Spleen (tissue), 11 donors: ENCODE measurements at regions not wholly inside any gene's neighbourhood (a gene's known extent, or its start where the extent isn't known, plus 50 kb on each side); places are given as distances from the start of the nearest gene placed in this dataset.

Experiments
- DNase-seq: peaks from one replicate; pipeline ENCODE4 v3.0.0-alpha.2; 2020
- H3K27ac ChIP-seq, 8 donors: fragments of 200-600 bp; sonication (generic) in 7 of 8; 1 replicate in 4 of 8; 2 replicates in 4 of 8; pipeline versions ENCODE4 v1.5.0 to v1.8.0; 2016 to 2021; ENCODE audit warnings: inconsistent platforms in 4 of 8, mild to moderate bottlenecking in 4 of 8, moderate library complexity in 1 of 8
- H3K27me3 ChIP-seq, 7 donors: fragments of 200-600 bp; sonication (generic) in 6 of 7; replicated peaks in 1 of 7; 1 replicate in 4 of 7; 2 replicates in 3 of 7; pipeline versions ENCODE4 v1.5.0 to v1.8.0; 2016 to 2021; ENCODE audit warnings: inconsistent platforms in 3 of 7, mild to moderate bottlenecking in 1 of 7
- H3K36me3 ChIP-seq, 6 donors: fragments of 200-600 bp; sonication (generic) in 5 of 6; 1 replicate in 4 of 6; 2 replicates in 2 of 6; pipeline versions ENCODE4 v1.5.0 to v1.8.0; 2016 to 2021; ENCODE audit warnings: inconsistent platforms in 2 of 6
- H3K4me1 ChIP-seq, 6 donors: fragments of 200-600 bp; sonication (generic) in 5 of 6; 1 replicate in 3 of 6; 2 replicates in 3 of 6; pipeline versions ENCODE4 v1.5.0 to v1.8.0; 2016 to 2021; ENCODE audit warnings: inconsistent platforms in 3 of 6
- H3K4me3 ChIP-seq, 8 donors: fragments of 200-600 bp; sonication (generic) in 7 of 8; 1 replicate in 4 of 8; 2 replicates in 4 of 8; pipeline versions ENCODE4 v1.5.0 to v1.8.0; 2016 to 2021; ENCODE audit warnings: inconsistent platforms in 4 of 8, mild to moderate bottlenecking in 4 of 8, moderate library complexity in 2 of 8
- H3K9me3 ChIP-seq, 8 donors: fragments of 200-600 bp; sonication (generic) in 7 of 8; 1 replicate in 4 of 8; 2 replicates in 4 of 8; pipeline versions ENCODE4 v1.5.0 to v1.8.0; 2016 to 2021; ENCODE audit warnings: inconsistent platforms in 4 of 8
- POLR2A ChIP-seq, 3 donors: fragments of 450-650 bp; IDR thresholded peaks; one replicate each; pipeline ENCODE4 v1.5.1; 2017; ENCODE audit warnings: antibody characterized with exemption in 3 of 3, mild to moderate bottlenecking in 1 of 3
- POLR2AphosphoS5 ChIP-seq, 3 donors: sonication (generic); formaldehyde crosslinking; IDR thresholded peaks; one replicate each; pipeline ENCODE4 v1.5.1; 2017; ENCODE audit warnings: antibody characterized with exemption in 3 of 3
- WGBS, 5 donors: extraction: QIAGEN DNeasy Blood & Tissue Kit in 3 of 5; methylation state at CpG; one replicate each; pipeline versions ENCODE4 v1.1.5 to v1.1.7; 2013 to 2018; 5-methylcytosine and 5-hydroxymethylcytosine counted together
- intact Hi-C: fragments of 100-400 bp; cut with DNase I; formaldehyde crosslinking; loops from one replicate; pipeline ENCODE4 v1.15.0; 2023; ENCODE audit warnings: low total_unique reads
- TF ChIP-seq, protein P1 (sequence below), 11 experiments: fragments of 200-600 bp in 7 of 11; fragments of 450-650 bp in 4 of 11; sonication (generic) in 4 of 11; IDR thresholded peaks in 8 of 11; conservative IDR thresholded peaks in 3 of 11; 1 replicate in 7 of 11; 2 replicates in 4 of 11; pipeline versions ENCODE4 v1.4.0 to v1.8.0; 2016 to 2021; ENCODE audit warnings: antibody characterized with exemption in 11 of 11, inconsistent platforms in 4 of 11, mild to moderate bottlenecking in 1 of 11
- donor health status: healthy with polysubstance abuse.
- donor health status: DM: no; HTN: no; CAD: no; lungs with moderate emphysema.
- donor health status: DM: no; HTN: no; CAD: no.
- donor health status: Bipolar disorder and iron deficiency.
- donor health status: healthy.
- donor health status: DM: no; HTN: no; CAD: no.
- donor health status: DM: yes; HTN: yes; CAD: no.

DNA sequence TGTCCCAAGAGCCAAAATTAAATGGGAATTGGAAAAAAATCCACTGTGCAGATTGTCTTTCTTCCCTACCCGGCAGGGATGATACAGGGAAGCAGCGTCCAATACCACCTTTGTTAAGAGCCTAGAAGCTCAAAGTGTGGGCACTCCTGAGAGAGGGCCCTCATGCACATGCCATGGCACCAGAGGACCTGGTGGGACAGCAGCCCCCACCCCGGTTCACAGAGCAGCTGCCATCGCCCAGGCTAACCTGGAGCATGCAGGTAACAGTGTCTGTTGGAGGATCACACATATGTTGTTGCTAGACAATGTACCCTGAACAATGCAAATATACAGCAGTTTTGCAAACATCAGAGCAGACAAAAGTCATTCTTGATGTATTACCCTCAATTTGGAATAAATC lies 206.5 kb downstream of the TJP1 start:
- Histone ChIP-seq H3K9me3 (peaks cover 0 to 7% (median 0%) of the 10 kb centered on the region in 8 donors), H3K27ac (no peak overlapping the region), H3K4me1 (no peaks in the 10 kb centered on the region), H3K27me3 (peaks cover 0 to 54% (median 0%) of the 10 kb centered on the region in 7 donors), H3K36me3 (no peaks in the 10 kb centered on the region), H3K4me3 (no peak overlapping the region)
- WGBS, 5 donors, result 63 to 91% (median 80%) methylated on average over 4 of the region's 4 CpGs
- no peak for DNase-seq
- intact Hi-C loops, result no loop called here
- TF ChIP-seq, protein P1, sequence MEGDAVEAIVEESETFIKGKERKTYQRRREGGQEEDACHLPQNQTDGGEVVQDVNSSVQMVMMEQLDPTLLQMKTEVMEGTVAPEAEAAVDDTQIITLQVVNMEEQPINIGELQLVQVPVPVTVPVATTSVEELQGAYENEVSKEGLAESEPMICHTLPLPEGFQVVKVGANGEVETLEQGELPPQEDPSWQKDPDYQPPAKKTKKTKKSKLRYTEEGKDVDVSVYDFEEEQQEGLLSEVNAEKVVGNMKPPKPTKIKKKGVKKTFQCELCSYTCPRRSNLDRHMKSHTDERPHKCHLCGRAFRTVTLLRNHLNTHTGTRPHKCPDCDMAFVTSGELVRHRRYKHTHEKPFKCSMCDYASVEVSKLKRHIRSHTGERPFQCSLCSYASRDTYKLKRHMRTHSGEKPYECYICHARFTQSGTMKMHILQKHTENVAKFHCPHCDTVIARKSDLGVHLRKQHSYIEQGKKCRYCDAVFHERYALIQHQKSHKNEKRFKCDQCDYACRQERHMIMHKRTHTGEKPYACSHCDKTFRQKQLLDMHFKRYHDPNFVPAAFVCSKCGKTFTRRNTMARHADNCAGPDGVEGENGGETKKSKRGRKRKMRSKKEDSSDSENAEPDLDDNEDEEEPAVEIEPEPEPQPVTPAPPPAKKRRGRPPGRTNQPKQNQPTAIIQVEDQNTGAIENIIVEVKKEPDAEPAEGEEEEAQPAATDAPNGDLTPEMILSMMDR (IDR thresholded peaks at IDR 0.05 in 8 of 11, conservative IDR thresholded peaks at IDR 0.05 in 3 of 11), result no peak

DNA sequence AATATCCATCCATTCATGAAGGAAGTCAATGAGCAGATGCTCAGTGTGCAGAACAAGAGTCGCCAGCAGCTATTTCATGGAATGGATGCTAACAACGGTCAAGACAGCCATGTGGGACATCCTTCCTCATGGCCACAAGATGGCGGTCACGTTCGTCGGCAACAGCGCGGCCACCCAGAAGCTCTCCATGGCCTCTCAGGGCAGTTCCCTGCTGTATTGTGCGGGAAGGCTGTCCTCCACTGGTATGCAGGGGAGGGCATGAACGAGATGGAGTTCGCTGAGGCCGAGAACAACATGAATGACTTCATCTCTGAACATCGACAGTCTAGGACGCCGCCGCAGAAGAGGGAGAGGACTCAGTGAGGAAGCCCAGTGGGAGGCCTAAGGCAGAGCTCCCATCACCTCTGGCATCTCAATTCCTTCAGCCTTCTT lies 208.3 kb downstream of the TJP1 start:
- no peak for DNase-seq
- no peak for TF ChIP-seq POLR2AphosphoS5 (IDR thresholded peaks at IDR 0.05)
- TF ChIP-seq POLR2A (IDR thresholded peaks at IDR 0.05), result no peak
- TF ChIP-seq, protein P1 (IDR thresholded peaks at IDR 0.05 in 8 of 11, conservative IDR thresholded peaks at IDR 0.05 in 3 of 11), result no peak
- 80 to 93% (median 89%) methylated on average over 15 to 16 of the region's 16 CpGs for WGBS, 5 donors
- Histone ChIP-seq H3K36me3 (no peaks in the 10 kb centered on the region), H3K4me3 (no peak overlapping the region), H3K27me3 (peaks cover 0 to 54% (median 0%) of the 10 kb centered on the region in 7 donors), H3K4me1 (no peaks in the 10 kb centered on the region), H3K27ac (no peak overlapping the region), H3K9me3 (peaks cover 0 to 7% (median 0%) of the 10 kb centered on the region in 8 donors)
- intact Hi-C loops, result no loop called here

DNA sequence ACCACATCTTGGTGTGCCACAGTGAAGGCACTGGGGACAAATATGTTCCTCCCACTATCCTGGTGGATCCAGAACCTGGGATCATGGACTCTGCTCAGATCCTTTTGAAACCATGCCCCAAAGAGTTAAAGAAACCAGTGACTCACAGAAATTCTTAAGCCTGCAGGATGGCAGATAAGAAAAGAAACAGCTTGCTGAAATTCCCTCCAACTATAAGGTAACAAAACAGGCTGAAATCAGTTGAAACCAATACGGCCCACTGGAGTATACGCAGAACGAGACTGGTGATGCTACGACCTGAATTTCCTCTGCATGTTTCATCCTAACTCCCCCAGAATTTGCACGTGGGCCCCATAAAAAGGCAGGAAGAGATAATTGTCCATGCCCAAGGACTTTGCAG lies 209.6 kb downstream of the TJP1 start:
- intact Hi-C loops, result no loop called here
- Histone ChIP-seq H3K4me3 (no peak overlapping the region), H3K27ac (no peak overlapping the region), H3K9me3 (peaks cover 0 to 7% (median 0%) of the 10 kb centered on the region in 8 donors), H3K27me3 (peaks cover 0 to 50% (median 0%) of the 10 kb centered on the region in 7 donors), H3K4me1 (no peaks in the 10 kb centered on the region), H3K36me3 (no peaks in the 10 kb centered on the region)
- WGBS, 5 donors, result 25 to 41% (median 34%) methylated on average over 5 of the region's 5 CpGs
- DNase-seq, result no peak
- TF ChIP-seq, protein P1 (IDR thresholded peaks at IDR 0.05 in 8 of 11, conservative IDR thresholded peaks at IDR 0.05 in 3 of 11), result no peak
- TF ChIP-seq POLR2A (IDR thresholded peaks at IDR 0.05), result no peak
- TF ChIP-seq POLR2AphosphoS5 (IDR thresholded peaks at IDR 0.05), result no peak

DNA sequence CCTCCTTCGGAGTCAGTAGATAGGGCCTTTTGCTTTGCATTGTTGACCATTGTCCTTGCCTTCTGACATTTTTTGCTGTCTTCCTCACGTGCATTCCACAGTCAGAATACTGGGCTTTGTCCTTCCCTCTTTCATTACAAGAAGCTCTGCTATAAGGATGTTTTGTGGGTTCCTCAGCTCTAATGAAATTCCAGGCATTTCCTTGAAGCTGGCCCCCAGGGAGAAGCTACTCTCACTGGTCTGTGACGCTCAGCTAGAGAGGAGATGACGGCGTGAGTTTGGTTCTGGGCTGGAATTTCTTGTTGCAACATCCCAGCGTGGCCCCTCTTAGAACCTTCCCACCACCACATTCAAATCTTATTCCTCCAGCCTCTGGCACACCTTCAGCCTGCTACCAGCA lies 210.2 kb downstream of the TJP1 start:
- WGBS, 5 donors, result 27 to 42% (median 32%) methylated on average over 6 of the region's 6 CpGs
- peaks cover 0 to 7% (median 0%) of the 10 kb centered on the region in 8 donors for H3K9me3 ChIP-seq
- H3K4me1 ChIP-seq, result no peaks in the 10 kb centered on the region
- peaks cover 0 to 48% (median 0%) of the 10 kb centered on the region in 7 donors for H3K27me3 ChIP-seq
- no peaks in the 10 kb centered on the region for H3K36me3 ChIP-seq
- no peak overlapping the region for H3K27ac ChIP-seq
- no peak for DNase-seq
- TF ChIP-seq, protein P1 (IDR thresholded peaks at IDR 0.05 in 8 of 11, conservative IDR thresholded peaks at IDR 0.05 in 3 of 11), result no peak
- TF ChIP-seq POLR2A (IDR thresholded peaks at IDR 0.05), result no peak
- no peak for TF ChIP-seq POLR2AphosphoS5 (IDR thresholded peaks at IDR 0.05)
- intact Hi-C loops, result no loop called here
- no peak overlapping the region for H3K4me3 ChIP-seq
